GM21717 (cell line): ENCODE measurements at regions not wholly inside any gene's neighbourhood (a gene's known extent, or its start where the extent isn't known, plus 50 kb on each side); places are given as distances from the start of the nearest gene placed in this dataset.
"Not testable (repeated sequence)": the region's sequence is repeated elsewhere in the genome, so short reads cannot be mapped to it uniquely, and the experiment has no call there.

Experiments
- ATAC-seq: cut with Tn5 transposase; IDR thresholded peaks from one replicate; pipeline ENCODE4 v1.9.1; 2021; ENCODE audit warnings: mild to moderate bottlenecking, moderate library complexity; ENCODE audit not compliant: unreplicated experiment

- ATAC-seq: peak; percentile 97
These were observed 130.1 kb upstream of the ASCC3 start for GRCh38 chr6:101011186-101011585.

- ATAC-seq: no peak
These were observed 132.6 kb upstream of the ASCC3 start for GRCh38 chr6:101013612-101014195.

GRCh38 chr6:101015541-101015940 lies 134.4 kb upstream of the ASCC3 start:
- no peak for ATAC-seq

GRCh38 chr6:101016163-101016562 lies 135.0 kb upstream of the ASCC3 start:
- ATAC-seq: no peak

GRCh38 chr6:101018157-101018556 lies 137.0 kb upstream of the ASCC3 start:
- ATAC-seq: no peak

GRCh38 chr6:101021504-101021903 lies 140.4 kb upstream of the ASCC3 start:
- ATAC-seq: no peak

GRCh38 chr6:101042966-101043365 lies 161.8 kb upstream of the ASCC3 start:
- ATAC-seq: no peak

- no peak for ATAC-seq
These were observed 177.2 kb upstream of the ASCC3 start for GRCh38 chr6:101058296-101058695.

- ATAC-seq: no peak
These were observed 185.4 kb upstream of the ASCC3 start for GRCh38 chr6:101066481-101066880.

GRCh38 chr6:101069191-101069795 lies 188.2 kb upstream of the ASCC3 start:
- ATAC-seq: no peak

- ATAC-seq: no peak
These were observed 189.0 kb upstream of the ASCC3 start for GRCh38 chr6:101070044-101070608.

GRCh38 chr6:101077344-101077743 lies 196.2 kb upstream of the ASCC3 start:
- ATAC-seq: no peak

- no peak for ATAC-seq
These were observed 198.7 kb upstream of the ASCC3 start for GRCh38 chr6:101079696-101080270.

GRCh38 chr6:101080597-101080996 lies 199.5 kb upstream of the ASCC3 start:
- ATAC-seq: no peak

GRCh38 chr6:101083533-101084175 lies 202.5 kb upstream of the ASCC3 start:
- no peak for ATAC-seq

- no peak for ATAC-seq
These were observed 204.2 kb upstream of the ASCC3 start for GRCh38 chr6:101085327-101085726.

- no peak for ATAC-seq
These were observed 205.3 kb upstream of the ASCC3 start for GRCh38 chr6:101086473-101086872.

- no peak for ATAC-seq
These were observed 207.5 kb upstream of the ASCC3 start for GRCh38 chr6:101088594-101088993.

- ATAC-seq: no peak
These were observed 208.5 kb upstream of the ASCC3 start for GRCh38 chr6:101089640-101090039.

- ATAC-seq: no peak
These were observed 209.2 kb upstream of the ASCC3 start for GRCh38 chr6:101090281-101090680.

- ATAC-seq: not testable (repeated sequence)
These were observed 217.5 kb upstream of the ASCC3 start for GRCh38 chr6:101098605-101099004.

- no peak for ATAC-seq
These were observed 221.6 kb upstream of the ASCC3 start for GRCh38 chr6:101102702-101103101.
